ENCODE measurements at regions not wholly inside any gene's neighbourhood (a gene's known extent, or its start where the extent isn't known, plus 50 kb on each side); places are given as distances from the start of the nearest gene placed in this dataset.

- Histone ChIP-seq H3K9ac (ENCODE audit: low read depth, low read length, poor library complexity) (no peak overlapping the region), H2AK5ac (ENCODE audit: low read depth, low read length) (no peak overlapping the region), H2AFZ (ENCODE audit: low read length) (no peak overlapping the region), H3K9me3 (replicated peaks in 1 of 2; ENCODE audit: control insufficient read depth in 2 of 2, insufficient read depth in 1 of 2, low read depth in 1 of 2, low read length in 2 of 2) (no peaks in the 10 kb centered on the region), H4K91ac (ENCODE audit: low read depth, low read length, poor library complexity) (no peak overlapping the region), H4K8ac (ENCODE audit: low read depth, low read length) (no peak overlapping the region), H3K27me3 (ENCODE audit: control insufficient read depth in 3 of 3, insufficient read depth in 3 of 3, low read depth in 1 of 3, low read length in 3 of 3) (no peaks in the 10 kb centered on the region), H3K4me1 (ENCODE audit: control insufficient read depth in 2 of 2, insufficient read depth in 1 of 2, low read depth in 1 of 2, low read length in 2 of 2) (no peaks in the 10 kb centered on the region), H2BK15ac (ENCODE audit: low read length) (no peak overlapping the region), H3K4ac (ENCODE audit: low read length) (no peak overlapping the region), H3K4me2 (ENCODE audit: insufficient read depth, low read length, poor library complexity, severe bottlenecking) (no peak overlapping the region), H3K79me1 (ENCODE audit: low read depth, low read length) (no peaks in the 10 kb centered on the region), H2BK5ac (ENCODE audit: low read length) (no peak overlapping the region), H3K14ac (ENCODE audit: low read length) (no peak overlapping the region), H2BK12ac (ENCODE audit: low read length) (no peak overlapping the region), H2BK120ac (ENCODE audit: low read depth, low read length) (no peak overlapping the region), H3K4me3 (ENCODE audit: low read length in 2 of 2) (no peak overlapping the region), H3K18ac (ENCODE audit: low read length) (no peak overlapping the region), H3K36me3 (replicated peaks in 1 of 2; ENCODE audit: control insufficient read depth in 2 of 2, insufficient read depth in 2 of 2, low read length in 2 of 2) (no peaks in the 10 kb centered on the region), H3K23ac (ENCODE audit: low read depth, low read length, poor library complexity) (no peak overlapping the region), H3K27ac (replicated peaks; ENCODE audit: low read length) (no peak overlapping the region)
- no CpG with 5 or more reads among the region's 10 CpGs for WGBS, 2 donors (ENCODE audit: extremely low coverage in 2 of 2, insufficient read length in 2 of 2, insufficient replicate concordance in 1 of 2)
- DNase-seq (ENCODE audit: low spot score), result no peak
Measured at GRCh38 chr13:109697936-109698335, 88.4 kb downstream of the IRS2 start.

GRCh38 chr13:109695402-109696190 lies 90.8 kb downstream of the IRS2 start:
- H2BK120ac ChIP-seq (ENCODE audit: low read depth, low read length), result no peak overlapping the region
- H3K14ac ChIP-seq (ENCODE audit: low read length), result no peak overlapping the region
- H2BK12ac ChIP-seq (ENCODE audit: low read length), result no peak overlapping the region
- H3K9me3 ChIP-seq (replicated peaks in 1 of 2; ENCODE audit: control insufficient read depth in 2 of 2, insufficient read depth in 1 of 2, low read depth in 1 of 2, low read length in 2 of 2), result no peaks in the 10 kb centered on the region
- H3K27me3 ChIP-seq (ENCODE audit: control insufficient read depth in 3 of 3, insufficient read depth in 3 of 3, low read depth in 1 of 3, low read length in 3 of 3), result no peaks in the 10 kb centered on the region
- no peak overlapping the region for H3K4ac ChIP-seq (ENCODE audit: low read length)
- H4K8ac ChIP-seq (ENCODE audit: low read depth, low read length), result no peak overlapping the region
- H3K4me3 ChIP-seq (ENCODE audit: low read length in 2 of 2), result no peak overlapping the region
- H3K36me3 ChIP-seq (replicated peaks in 1 of 2; ENCODE audit: control insufficient read depth in 2 of 2, insufficient read depth in 2 of 2, low read length in 2 of 2), result no peaks in the 10 kb centered on the region
- no peak overlapping the region for H4K91ac ChIP-seq (ENCODE audit: low read depth, low read length, poor library complexity)
- H3K79me1 ChIP-seq (ENCODE audit: low read depth, low read length), result no peaks in the 10 kb centered on the region
- H2BK5ac ChIP-seq (ENCODE audit: low read length), result no peak overlapping the region
- H2BK15ac ChIP-seq (ENCODE audit: low read length), result no peak overlapping the region
- H3K27ac ChIP-seq (replicated peaks; ENCODE audit: low read length), result no peak overlapping the region
- H3K4me2 ChIP-seq (ENCODE audit: insufficient read depth, low read length, poor library complexity, severe bottlenecking), result no peak overlapping the region
- WGBS, 2 donors (ENCODE audit: extremely low coverage in 2 of 2, insufficient read length in 2 of 2, insufficient replicate concordance in 1 of 2), result no CpG with 5 or more reads among the region's 6 CpGs
- H3K23ac ChIP-seq (ENCODE audit: low read depth, low read length, poor library complexity), result no peak overlapping the region
- no peaks in the 10 kb centered on the region for H3K4me1 ChIP-seq (ENCODE audit: control insufficient read depth in 2 of 2, insufficient read depth in 1 of 2, low read depth in 1 of 2, low read length in 2 of 2)
- no peak overlapping the region for H2AK5ac ChIP-seq (ENCODE audit: low read depth, low read length)
- no peak for DNase-seq (ENCODE audit: low spot score)
- H3K18ac ChIP-seq (ENCODE audit: low read length), result no peak overlapping the region
- H3K9ac ChIP-seq (ENCODE audit: low read depth, low read length, poor library complexity), result no peak overlapping the region
- H2AFZ ChIP-seq (ENCODE audit: low read length), result no peak overlapping the region

GRCh38 chr13:109694972-109695371 lies 91.4 kb downstream of the IRS2 start:
- H3K4ac ChIP-seq (ENCODE audit: low read length), result no peak overlapping the region
- no peak overlapping the region for H4K91ac ChIP-seq (ENCODE audit: low read depth, low read length, poor library complexity)
- no peak overlapping the region for H3K27ac ChIP-seq (replicated peaks; ENCODE audit: low read length)
- H2AFZ ChIP-seq (ENCODE audit: low read length), result no peak overlapping the region
- no peak overlapping the region for H3K4me3 ChIP-seq (ENCODE audit: low read length in 2 of 2)
- no peak overlapping the region for H2BK12ac ChIP-seq (ENCODE audit: low read length)
- H3K27me3 ChIP-seq (ENCODE audit: control insufficient read depth in 3 of 3, insufficient read depth in 3 of 3, low read depth in 1 of 3, low read length in 3 of 3), result peaks cover 0 to 3% (median 0%) of the 10 kb centered on the region in 3 experiments
- H3K9ac ChIP-seq (ENCODE audit: low read depth, low read length, poor library complexity), result no peak overlapping the region
- no peak overlapping the region for H3K18ac ChIP-seq (ENCODE audit: low read length)
- H3K79me1 ChIP-seq (ENCODE audit: low read depth, low read length), result no peaks in the 10 kb centered on the region
- no peak overlapping the region for H3K23ac ChIP-seq (ENCODE audit: low read depth, low read length, poor library complexity)
- H2AK5ac ChIP-seq (ENCODE audit: low read depth, low read length), result no peak overlapping the region
- H3K36me3 ChIP-seq (replicated peaks in 1 of 2; ENCODE audit: control insufficient read depth in 2 of 2, insufficient read depth in 2 of 2, low read length in 2 of 2), result no peaks in the 10 kb centered on the region
- H2BK5ac ChIP-seq (ENCODE audit: low read length), result no peak overlapping the region
- no peak overlapping the region for H2BK120ac ChIP-seq (ENCODE audit: low read depth, low read length)
- no peak overlapping the region for H2BK15ac ChIP-seq (ENCODE audit: low read length)
- H4K8ac ChIP-seq (ENCODE audit: low read depth, low read length), result no peak overlapping the region
- no peaks in the 10 kb centered on the region for H3K9me3 ChIP-seq (replicated peaks in 1 of 2; ENCODE audit: control insufficient read depth in 2 of 2, insufficient read depth in 1 of 2, low read depth in 1 of 2, low read length in 2 of 2)
- whole genome bisulfite sequencing, 2 donors (ENCODE audit: extremely low coverage in 2 of 2, insufficient read length in 2 of 2, insufficient replicate concordance in 1 of 2), result no CpG with 5 or more reads among the region's 4 CpGs
- DNase-seq (ENCODE audit: low spot score), result no peak
- H3K4me1 ChIP-seq (ENCODE audit: control insufficient read depth in 2 of 2, insufficient read depth in 1 of 2, low read depth in 1 of 2, low read length in 2 of 2), result no peaks in the 10 kb centered on the region
- H3K14ac ChIP-seq (ENCODE audit: low read length), result no peak overlapping the region
- no peak overlapping the region for H3K4me2 ChIP-seq (ENCODE audit: insufficient read depth, low read length, poor library complexity, severe bottlenecking)

- WGBS, 2 donors (ENCODE audit: extremely low coverage in 2 of 2, insufficient read length in 2 of 2, insufficient replicate concordance in 1 of 2), result no CpG with 5 or more reads among the region's 4 CpGs
- H2BK5ac ChIP-seq (ENCODE audit: low read length), result no peak overlapping the region
- H4K8ac ChIP-seq (ENCODE audit: low read depth, low read length), result no peak overlapping the region
- no peak overlapping the region for H3K4me2 ChIP-seq (ENCODE audit: insufficient read depth, low read length, poor library complexity, severe bottlenecking)
- no peaks in the 10 kb centered on the region for H3K79me1 ChIP-seq (ENCODE audit: low read depth, low read length)
- H2BK120ac ChIP-seq (ENCODE audit: low read depth, low read length), result no peak overlapping the region
- H3K4me3 ChIP-seq (ENCODE audit: low read length in 2 of 2), result no peak overlapping the region
- H3K9ac ChIP-seq (ENCODE audit: low read depth, low read length, poor library complexity), result no peak overlapping the region
- peaks cover 0 to 2% of the 10 kb centered on the region in 2 donors for H3K4me1 ChIP-seq (ENCODE audit: control insufficient read depth in 2 of 2, insufficient read depth in 1 of 2, low read depth in 1 of 2, low read length in 2 of 2)
- no peak overlapping the region for H2BK12ac ChIP-seq (ENCODE audit: low read length)
- peaks cover 0 to 3% (median 0%) of the 10 kb centered on the region in 3 experiments for H3K27me3 ChIP-seq (ENCODE audit: control insufficient read depth in 3 of 3, insufficient read depth in 3 of 3, low read depth in 1 of 3, low read length in 3 of 3)
- H4K91ac ChIP-seq (ENCODE audit: low read depth, low read length, poor library complexity), result no peak overlapping the region
- DNase-seq (ENCODE audit: low spot score), result no peak
- H3K18ac ChIP-seq (ENCODE audit: low read length), result peak overlapping the region; percentile 45
- H2AFZ ChIP-seq (ENCODE audit: low read length), result no peak overlapping the region
- no peak overlapping the region for H3K14ac ChIP-seq (ENCODE audit: low read length)
- H3K27ac ChIP-seq (replicated peaks; ENCODE audit: low read length), result no peak overlapping the region
- H2BK15ac ChIP-seq (ENCODE audit: low read length), result no peak overlapping the region
- no peak overlapping the region for H3K4ac ChIP-seq (ENCODE audit: low read length)
- no peaks in the 10 kb centered on the region for H3K36me3 ChIP-seq (replicated peaks in 1 of 2; ENCODE audit: control insufficient read depth in 2 of 2, insufficient read depth in 2 of 2, low read length in 2 of 2)
- no peak overlapping the region for H3K23ac ChIP-seq (ENCODE audit: low read depth, low read length, poor library complexity)
- H3K9me3 ChIP-seq (replicated peaks in 1 of 2; ENCODE audit: control insufficient read depth in 2 of 2, insufficient read depth in 1 of 2, low read depth in 1 of 2, low read length in 2 of 2), result no peaks in the 10 kb centered on the region
- no peak overlapping the region for H2AK5ac ChIP-seq (ENCODE audit: low read depth, low read length)
Measured at GRCh38 chr13:109693213-109693612, 93.2 kb downstream of the IRS2 start.

Data from neuronal stem cell (in vitro differentiated cells).